ENCODE measurements at regions not wholly inside any gene's neighbourhood (a gene's known extent, or its start where the extent isn't known, plus 50 kb on each side); places are given as distances from the start of the nearest gene placed in this dataset.

- TF ChIP-seq, protein P1, sequence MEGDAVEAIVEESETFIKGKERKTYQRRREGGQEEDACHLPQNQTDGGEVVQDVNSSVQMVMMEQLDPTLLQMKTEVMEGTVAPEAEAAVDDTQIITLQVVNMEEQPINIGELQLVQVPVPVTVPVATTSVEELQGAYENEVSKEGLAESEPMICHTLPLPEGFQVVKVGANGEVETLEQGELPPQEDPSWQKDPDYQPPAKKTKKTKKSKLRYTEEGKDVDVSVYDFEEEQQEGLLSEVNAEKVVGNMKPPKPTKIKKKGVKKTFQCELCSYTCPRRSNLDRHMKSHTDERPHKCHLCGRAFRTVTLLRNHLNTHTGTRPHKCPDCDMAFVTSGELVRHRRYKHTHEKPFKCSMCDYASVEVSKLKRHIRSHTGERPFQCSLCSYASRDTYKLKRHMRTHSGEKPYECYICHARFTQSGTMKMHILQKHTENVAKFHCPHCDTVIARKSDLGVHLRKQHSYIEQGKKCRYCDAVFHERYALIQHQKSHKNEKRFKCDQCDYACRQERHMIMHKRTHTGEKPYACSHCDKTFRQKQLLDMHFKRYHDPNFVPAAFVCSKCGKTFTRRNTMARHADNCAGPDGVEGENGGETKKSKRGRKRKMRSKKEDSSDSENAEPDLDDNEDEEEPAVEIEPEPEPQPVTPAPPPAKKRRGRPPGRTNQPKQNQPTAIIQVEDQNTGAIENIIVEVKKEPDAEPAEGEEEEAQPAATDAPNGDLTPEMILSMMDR (IDR thresholded peaks at IDR 0.05), result no peak
- TF ChIP-seq POLR2A (IDR thresholded peaks at IDR 0.05), result no peak
These were observed 418.7 kb downstream of the CENPC start for GRCh38 chr4:67126570-67126969.

Measured in uterus (tissue), 2 donors.